NCI-H345 (cell line): ENCODE measurements at regions not wholly inside any gene's neighbourhood (a gene's known extent, or its start where the extent isn't known, plus 50 kb on each side); places are given as distances from the start of the nearest gene placed in this dataset.
"Not testable (repeated sequence)": the region's sequence is repeated elsewhere in the genome, so short reads cannot be mapped to it uniquely, and the experiment has no call there.

Experiments
- DNase-seq: peaks from one replicate; lab custom pipeline; 2025; lab: John Stamatoyannopoulos, UW

DNA sequence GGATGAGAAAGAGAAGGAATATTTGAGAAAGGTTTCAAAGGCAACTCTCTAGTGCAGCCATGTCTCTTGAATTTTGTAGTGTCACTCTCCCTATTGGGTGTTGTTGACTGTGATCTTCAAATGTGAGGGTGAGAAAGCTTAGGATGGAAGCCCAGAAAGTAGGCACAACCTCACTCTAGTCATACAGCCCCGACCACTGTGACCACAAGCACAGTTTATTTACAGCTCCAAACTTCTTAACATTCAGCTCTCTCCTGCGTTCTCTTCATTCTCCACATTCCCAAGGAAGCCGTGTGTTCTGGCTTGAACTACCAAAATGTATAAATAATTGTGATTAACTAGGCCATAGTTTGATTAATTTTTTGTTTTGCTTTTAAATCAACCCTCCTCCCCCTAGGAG lies 542.9 kb downstream of the LRRC70 start:
- no peak for DNase-seq

GRCh38 chr5:63118221-63118620 lies 539.6 kb downstream of the LRRC70 start:
- no peak for DNase-seq

GRCh38 chr5:63111891-63112290 lies 533.3 kb downstream of the LRRC70 start:
- no peak for DNase-seq

GRCh38 chr5:63101870-63102269 lies 523.3 kb downstream of the LRRC70 start:
- no peak for DNase-seq

DNA sequence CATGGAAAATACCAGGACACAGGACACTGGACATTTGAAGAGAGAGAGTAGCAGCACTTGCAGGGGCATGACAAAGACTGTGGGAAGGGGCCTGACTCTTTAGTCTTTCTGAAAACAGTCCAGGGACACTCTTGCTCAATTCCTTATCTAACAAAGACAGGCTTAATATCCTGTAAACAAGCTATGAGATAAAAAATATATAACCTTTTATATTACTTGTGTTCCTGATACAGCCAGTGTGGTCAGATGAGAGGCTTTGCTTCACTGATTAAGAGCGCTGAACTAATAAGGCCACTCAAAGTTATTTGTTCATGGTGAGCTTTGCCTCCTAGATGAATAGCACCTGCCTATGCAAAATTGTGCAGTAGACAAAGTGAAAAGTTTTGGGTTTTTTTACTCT lies 518.7 kb downstream of the LRRC70 start:
- no peak for DNase-seq

GRCh38 chr5:63094730-63095129 lies 516.1 kb downstream of the LRRC70 start:
- no peak for DNase-seq

GRCh38 chr5:63089147-63089546 lies 510.5 kb downstream of the LRRC70 start:
- DNase-seq, result no peak

- DNase-seq, result no peak
Observed at GRCh38 chr5:63085561-63085960, 506.9 kb downstream of the LRRC70 start.

DNA sequence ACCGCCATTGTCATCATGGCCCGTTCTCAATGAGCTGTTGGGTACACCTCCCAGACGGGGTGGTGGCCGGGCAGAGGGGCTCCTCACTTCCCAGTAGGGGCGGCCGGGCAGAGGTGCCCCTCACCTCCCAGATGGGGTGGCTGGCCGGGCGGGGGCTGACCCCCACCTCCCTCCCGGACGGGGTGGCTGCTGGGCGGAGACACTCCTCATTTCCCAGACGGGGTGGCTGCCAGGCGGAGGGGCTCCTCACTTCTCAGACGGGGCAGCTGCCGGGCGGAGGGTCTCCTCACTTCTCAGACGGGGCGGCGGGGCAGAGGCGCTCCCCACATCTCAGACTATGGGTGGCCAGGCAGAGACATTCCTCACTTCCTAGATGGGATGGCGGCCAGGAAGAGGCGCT lies 505.1 kb downstream of the LRRC70 start:
- DNase-seq, result not testable (repeated sequence)

DNA sequence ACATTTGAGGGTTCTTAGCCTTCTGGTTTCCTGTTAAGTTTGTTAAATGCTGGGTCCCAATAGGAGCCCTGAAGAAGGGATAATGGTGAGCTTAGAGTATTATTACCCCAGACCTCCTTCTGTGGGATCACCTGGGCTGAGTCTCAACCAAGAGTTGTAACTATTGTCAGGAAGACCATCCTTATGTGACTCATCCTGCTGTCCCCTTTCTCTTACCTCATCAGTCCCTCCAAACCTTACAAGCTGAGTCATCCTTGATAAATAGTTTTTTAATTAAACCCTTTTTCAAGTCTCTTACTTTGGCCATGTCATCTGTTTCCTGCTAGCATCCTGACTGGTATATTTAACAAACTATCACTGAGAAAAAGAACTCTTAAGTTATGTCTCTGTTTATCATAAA lies 502.8 kb downstream of the LRRC70 start:
- DNase-seq, result no peak

- DNase-seq, result no peak
Observed at GRCh38 chr5:63070001-63070400, 491.4 kb downstream of the LRRC70 start.

DNA sequence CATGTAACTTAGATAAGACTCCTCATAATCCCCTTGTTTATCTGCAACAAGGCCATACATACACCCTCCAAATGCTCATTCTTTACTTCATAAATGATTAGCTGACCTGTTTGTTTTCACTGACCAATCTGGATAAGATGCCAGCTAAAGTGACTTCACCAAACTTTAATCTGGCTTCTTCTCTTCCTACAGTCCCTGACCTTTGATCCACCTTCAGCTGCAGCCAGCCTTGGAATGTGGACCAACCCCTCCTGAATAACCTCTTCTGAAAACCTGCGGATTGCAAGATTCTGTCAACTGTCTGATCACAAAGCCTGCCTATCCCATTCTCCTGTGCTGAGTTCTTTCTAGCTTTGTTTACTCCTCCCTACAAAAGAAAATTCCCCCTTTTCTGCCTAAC lies 476.8 kb downstream of the LRRC70 start:
- no peak for DNase-seq

GRCh38 chr5:63053019-63053638 lies 474.5 kb downstream of the LRRC70 start:
- DNase-seq, result no peak

GRCh38 chr5:63050916-63051315 lies 472.3 kb downstream of the LRRC70 start:
- no peak for DNase-seq

GRCh38 chr5:63049935-63050334 lies 471.3 kb downstream of the LRRC70 start:
- no peak for DNase-seq

- DNase-seq, result no peak
Observed at GRCh38 chr5:63043792-63044191, 465.2 kb downstream of the LRRC70 start.

DNA sequence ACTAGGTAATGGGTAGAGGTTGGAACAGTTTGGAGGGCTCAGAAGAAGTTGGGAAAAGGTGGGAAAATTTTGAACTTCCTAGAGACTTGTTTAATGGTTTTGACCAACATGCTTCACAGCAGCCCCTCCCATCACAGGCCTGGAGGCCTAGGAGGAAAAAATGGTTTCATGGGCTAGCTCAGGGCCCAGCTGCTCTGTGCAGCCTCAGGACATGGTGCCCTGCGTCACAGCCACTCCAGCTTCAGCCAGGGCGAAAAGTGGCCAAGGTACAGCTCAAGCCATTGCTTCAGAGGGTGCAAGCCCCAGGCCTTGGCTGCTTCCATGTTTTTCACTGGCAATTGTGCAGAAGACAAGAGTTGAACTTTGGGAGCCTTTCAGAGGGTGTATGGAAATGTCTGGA lies 453.7 kb downstream of the LRRC70 start:
- DNase-seq, result no peak

DNA sequence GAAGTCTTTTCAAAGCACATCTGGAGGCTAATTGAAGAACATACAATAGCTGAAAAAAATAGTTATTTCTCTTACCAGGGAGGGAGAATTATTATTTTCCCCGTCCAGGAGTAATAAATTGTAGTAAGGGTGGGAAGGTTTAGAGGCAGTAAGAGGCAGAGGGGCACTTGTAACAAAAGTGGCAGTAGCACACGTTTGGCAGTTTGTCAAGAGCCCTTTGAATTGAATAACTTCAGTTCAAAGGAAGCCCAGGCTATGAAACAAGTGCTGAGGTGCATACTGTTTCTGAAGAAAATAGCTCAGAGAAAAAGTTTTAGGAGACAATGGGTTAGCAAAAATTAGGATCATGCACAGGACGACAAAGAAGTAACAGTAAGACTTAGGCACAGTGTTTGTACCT lies 451.3 kb downstream of the LRRC70 start:
- no peak for DNase-seq

DNA sequence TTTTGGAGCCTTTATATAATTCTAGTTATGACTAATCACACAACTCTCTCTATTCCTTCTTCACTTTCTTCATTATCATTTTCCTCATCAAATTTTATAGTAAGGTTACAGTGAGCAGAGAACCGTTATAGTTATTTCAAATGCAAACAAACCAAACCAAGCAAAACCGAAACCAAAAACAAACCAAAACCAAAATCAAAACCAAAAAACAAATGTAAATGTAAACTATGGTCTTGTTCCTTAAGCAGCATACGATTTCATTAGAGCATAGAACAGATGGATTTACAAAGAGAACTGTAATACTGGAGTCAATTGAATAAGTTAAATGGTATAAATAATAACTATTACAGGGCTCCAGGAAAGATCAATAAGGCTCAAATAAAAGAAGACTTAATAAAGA lies 447.1 kb downstream of the LRRC70 start:
- DNase-seq, result no peak

GRCh38 chr5:63022403-63022802 lies 443.8 kb downstream of the LRRC70 start:
- no peak for DNase-seq

DNA sequence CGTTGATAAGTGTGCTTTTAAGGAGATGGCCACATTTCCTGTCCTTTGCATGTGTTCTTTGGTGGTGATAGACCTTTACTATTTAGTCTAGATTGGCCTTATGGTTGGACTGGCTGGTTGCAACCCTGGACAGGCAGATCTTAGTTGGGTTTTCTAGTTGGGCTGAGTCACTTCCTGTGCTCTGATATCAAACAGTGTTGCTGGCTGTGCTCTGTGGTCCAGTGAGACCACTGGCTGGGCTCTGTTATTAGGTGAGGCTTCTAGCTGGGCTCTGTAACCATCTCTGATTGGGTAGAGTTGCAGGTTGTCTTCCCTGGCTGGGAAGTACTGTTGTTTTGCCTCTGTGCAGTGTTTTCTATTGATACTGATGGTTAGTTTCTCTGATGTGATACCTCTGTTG lies 432.5 kb downstream of the LRRC70 start:
- DNase-seq, result no peak

DNA sequence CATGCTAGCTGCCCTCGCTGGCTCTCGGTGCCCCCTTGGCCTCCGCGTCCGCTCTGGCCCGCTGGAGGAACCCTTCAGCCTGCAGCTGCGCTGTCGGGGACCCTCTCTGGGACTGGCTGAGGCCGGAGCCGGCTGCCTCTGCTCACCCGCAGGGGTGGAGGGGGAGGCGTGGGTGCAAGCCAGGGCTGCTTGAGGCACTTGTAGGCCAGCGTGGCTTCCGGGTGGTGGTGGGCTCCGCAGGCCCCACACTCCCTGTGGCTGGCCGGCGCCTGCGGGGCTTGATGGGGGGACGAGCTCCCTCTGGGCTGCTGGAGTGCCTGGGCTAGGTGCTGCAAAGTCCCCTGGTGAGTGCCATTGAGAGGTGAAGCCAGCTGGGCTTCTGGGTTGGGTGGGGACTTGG lies 429.6 kb downstream of the LRRC70 start:
- no peak for DNase-seq

DNA sequence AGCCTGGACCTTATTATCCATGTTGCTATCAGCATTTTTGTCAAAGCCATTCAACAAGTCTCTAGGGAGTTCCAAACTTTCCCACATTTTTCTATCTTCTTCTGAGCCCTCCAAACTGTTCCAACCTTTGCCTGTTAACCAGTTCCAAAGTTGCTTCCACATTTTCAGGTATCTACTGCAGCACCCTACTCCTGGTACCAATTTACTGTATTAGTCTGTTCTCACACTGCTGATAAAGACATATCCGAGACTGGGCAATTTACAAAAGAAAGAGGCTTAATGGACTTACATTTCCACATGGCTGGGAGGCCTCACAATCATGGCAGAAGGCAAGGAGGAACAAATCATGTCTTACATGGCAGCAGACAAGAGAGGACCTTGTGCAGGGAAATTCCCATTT lies 416.2 kb downstream of the LRRC70 start:
- DNase-seq, result not testable (repeated sequence)

DNA sequence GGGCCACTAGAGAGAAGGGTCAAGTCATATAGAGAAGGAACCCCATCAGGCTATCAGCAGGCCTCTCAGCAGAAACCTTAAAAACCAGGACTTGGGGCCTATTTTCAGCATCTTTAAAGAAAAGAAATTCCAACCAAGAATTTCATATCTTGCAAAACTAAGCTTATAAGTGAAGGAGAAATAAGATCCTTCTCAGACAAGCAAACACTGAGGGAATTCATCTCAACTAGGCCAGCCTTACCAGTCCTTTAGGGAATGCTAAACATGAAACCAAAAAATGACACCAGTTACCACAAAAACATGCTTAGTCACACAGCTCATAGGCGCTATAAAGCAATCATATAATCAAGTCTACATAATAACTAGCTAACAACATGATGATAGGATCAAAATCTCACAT lies 407.1 kb downstream of the LRRC70 start:
- DNase-seq, result no peak

DNA sequence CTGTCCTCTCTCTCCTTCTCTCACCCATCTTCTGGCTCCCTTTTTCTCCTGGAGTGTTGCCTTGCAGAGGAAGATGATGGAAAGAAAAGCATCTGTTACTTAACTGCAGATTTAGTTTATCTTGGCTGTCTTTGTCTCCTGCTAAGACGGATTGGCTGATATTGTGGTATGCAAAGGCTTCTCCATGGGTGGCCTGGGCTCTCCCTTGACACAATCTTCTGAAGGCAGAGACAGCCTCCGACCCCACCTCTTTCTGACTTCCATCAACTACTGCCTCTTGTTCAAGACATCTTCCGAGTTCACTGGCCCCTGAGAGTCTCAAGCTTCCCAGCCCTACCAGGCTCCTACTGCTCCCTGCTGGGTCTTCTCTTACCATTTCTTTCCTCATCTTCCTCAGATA lies 403.7 kb downstream of the LRRC70 start:
- DNase-seq, result no peak
